Kidney (tissue), 13 donors: ENCODE measurements at regions not wholly inside any gene's neighbourhood (a gene's known extent, or its start where the extent isn't known, plus 50 kb on each side); places are given as distances from the start of the nearest gene placed in this dataset.
A peak's percentile ranks its signal among the peaks of the same experiment; 100 is the strongest.

Experiments used
- DNase-seq, 5 donors: peaks; one replicate each; pipeline ENCODE4 v3.0.0-alpha.2; 2013 to 2020
- FAIRE-seq: peaks from 2 replicates; lab custom pipeline; 2012; peaks lifted over from hg19 to GRCh38; lab: Jason Lieb, UNC
- H3K27ac ChIP-seq, 2 donors: one replicate each; pipeline ENCODE4 v1.7.0; 2013; ENCODE audit warnings: low read depth in 2 of 2, low read length in 2 of 2, inconsistent platforms in 1 of 2
- H3K27me3 ChIP-seq: one replicate; pipeline ENCODE4 v1.7.1; 2013; ENCODE audit warnings: low read length, inconsistent platforms; ENCODE audit not compliant: control insufficient read depth, insufficient read depth
- H3K36me3 ChIP-seq, 3 donors: one replicate each; pipeline versions ENCODE4 v1.7.0 to v1.7.1; 2013; ENCODE audit warnings: low read length in 3 of 3, control low read depth in 1 of 3, inconsistent platforms in 1 of 3; ENCODE audit not compliant: insufficient read depth in 3 of 3, control insufficient read depth in 2 of 3
- H3K4me1 ChIP-seq, 3 donors: one replicate each; pipeline versions ENCODE4 v1.7.0 to v1.7.1; 2013; ENCODE audit warnings: low read length in 3 of 3, inconsistent platforms in 1 of 3, low read depth in 1 of 3; ENCODE audit not compliant: control insufficient read depth in 2 of 3, insufficient read depth in 2 of 3
- H3K4me3 ChIP-seq, 3 donors: one replicate each; pipeline versions ENCODE4 v1.7.0 to v1.8.1; 2013; ENCODE audit warnings: low read length in 3 of 3, control low read depth in 1 of 3, inconsistent platforms in 1 of 3
- H3K9ac ChIP-seq, 3 donors: one replicate each; pipeline versions ENCODE4 v1.7.0 to v1.7.1; 2013; ENCODE audit warnings: low read length in 3 of 3, control low read depth in 1 of 3, inconsistent platforms in 1 of 3
- H3K9me3 ChIP-seq, 3 donors: one replicate each; pipeline versions ENCODE4 v1.7.0 to v1.7.1; 2013; ENCODE audit warnings: low read length in 3 of 3, control low read depth in 1 of 3, inconsistent platforms in 1 of 3; ENCODE audit not compliant: control insufficient read depth in 2 of 3, insufficient read depth in 1 of 3
- CTCF ChIP-seq: IDR thresholded peaks from 3 replicates; pipeline ENCODE4 v1.5.1; 2012; ENCODE audit warnings: mild to moderate bottlenecking, moderate library complexity, borderline replicate concordance; ENCODE audit not compliant: insufficient read depth; ENCODE audit errors: extremely low read depth
- intact Hi-C: fragments of 100-400 bp; cut with DNase I; formaldehyde crosslinking; loops from one replicate; pipeline ENCODE4 v1.11.1; 2022
- donor health status: control.
- donor health status: control.
- donor health status: control.
- donor health status: control.
- donor health status: control.
- donor health status: DM: yes; HTN: yes; CAD: no.
- donor health status: Normal renal cell carcinoma (clear cell type).

- no peak for TF ChIP-seq CTCF
- Histone ChIP-seq H3K9me3 (no peaks in the 10 kb centered on the region), H3K36me3 (no peaks in the 10 kb centered on the region), H3K4me3 (no peak overlapping the region), H3K4me1 (no peaks in the 10 kb centered on the region), H3K27ac (no peak overlapping the region), H3K9ac (no peak overlapping the region), H3K27me3 (no peaks in the 10 kb centered on the region)
- intact Hi-C loops, result no loop called here
- DNase-seq (peak in 1 of 5 donors; percentile 33), FAIRE-seq (no peak)
These were observed 50.6 kb upstream of the YWHAQ start for GRCh38 chr2:9681427-9681817.

GRCh38 chr2:9685637-9686036, 54.8 kb upstream of the YWHAQ start:
- Histone ChIP-seq H3K9me3 (no peaks in the 10 kb centered on the region), H3K36me3 (no peaks in the 10 kb centered on the region), H3K4me3 (no peak overlapping the region), H3K9ac (no peak overlapping the region), H3K27me3 (no peaks in the 10 kb centered on the region), H3K4me1 (no peaks in the 10 kb centered on the region), H3K27ac (no peak overlapping the region)
- TF ChIP-seq CTCF, result no peak
- intact Hi-C loops, result no loop called here
- FAIRE-seq, result no peak
- no peak for DNase-seq

- intact Hi-C loops, result no loop called here
- H3K4me1 ChIP-seq, result no peaks in the 10 kb centered on the region
These were observed 55.3 kb upstream of the YWHAQ start for GRCh38 chr2:9686061-9686460.

More at GRCh38 chr2:9686061-9686460, 55.3 kb upstream of the YWHAQ start:
- TF ChIP-seq CTCF, result no peak
- H3K9me3 ChIP-seq, result no peaks in the 10 kb centered on the region
- no peak overlapping the region for H3K27ac ChIP-seq
- FAIRE-seq (no peak), DNase-seq (peak in 1 of 5 donors; percentile 5)
- no peak overlapping the region for H3K9ac ChIP-seq
- H3K36me3 ChIP-seq, result no peaks in the 10 kb centered on the region
- no peaks in the 10 kb centered on the region for H3K27me3 ChIP-seq
- no peak overlapping the region for H3K4me3 ChIP-seq
